H9 (cell line): ENCODE measurements at regions not wholly inside any gene's neighbourhood (a gene's known extent, or its start where the extent isn't known, plus 50 kb on each side); places are given as distances from the start of the nearest gene placed in this dataset.
A peak's percentile ranks its signal among the peaks of the same experiment; 100 is the strongest.

ENCODE experiments used
- DNase-seq: peaks from one replicate; pipeline ENCODE4 v3.0.0-alpha.2; 2017
- H2AFZ ChIP-seq: one replicate; pipeline ENCODE4 v1.6.1; 2013; ENCODE audit warnings: mild to moderate bottlenecking, low read length, control low read depth, moderate library complexity
- H2AK5ac ChIP-seq: 2 replicates; pipeline ENCODE4 v1.6.1; 2013; ENCODE audit warnings: low read length, control low read depth, mixed read lengths; ENCODE audit not compliant: insufficient read length
- H2BK120ac ChIP-seq: one replicate; pipeline ENCODE4 v1.6.1; 2013; ENCODE audit warnings: low read depth, mild to moderate bottlenecking, low read length, control low read depth, inconsistent platforms; ENCODE audit not compliant: poor library complexity, severe bottlenecking
- H2BK12ac ChIP-seq: 2 replicates; pipeline ENCODE4 v1.6.1; 2013; ENCODE audit warnings: low read length, control low read depth, mixed read lengths, low read depth; ENCODE audit not compliant: insufficient read length
- H2BK15ac ChIP-seq: 2 replicates; pipeline ENCODE4 v1.6.1; 2013; ENCODE audit warnings: low read depth, low read length, control low read depth
- H2BK20ac ChIP-seq: one replicate; pipeline ENCODE4 v1.6.1; 2013; ENCODE audit warnings: low read depth, mild to moderate bottlenecking, low read length, control low read depth, inconsistent platforms; ENCODE audit not compliant: poor library complexity, severe bottlenecking
- H2BK5ac ChIP-seq: 2 replicates; pipeline ENCODE4 v1.6.1; 2013; ENCODE audit warnings: low read length, control low read depth, mixed read lengths; ENCODE audit not compliant: insufficient read length
- H3K14ac ChIP-seq: 2 replicates; pipeline ENCODE4 v1.6.1; 2013; ENCODE audit warnings: low read length, control low read depth; ENCODE audit not compliant: insufficient read depth
- H3K18ac ChIP-seq: 2 replicates; pipeline ENCODE4 v1.6.1; 2013; ENCODE audit warnings: low read depth, mild to moderate bottlenecking, mixed read lengths, low read length, control low read depth; ENCODE audit not compliant: insufficient read length
- H3K23ac ChIP-seq: 2 replicates; pipeline ENCODE4 v1.6.1; 2013; ENCODE audit warnings: low read length, control low read depth, mixed read lengths, low read depth; ENCODE audit not compliant: insufficient read length
- H3K23me2 ChIP-seq: 2 replicates; pipeline ENCODE4 v1.6.1; 2013; ENCODE audit warnings: low read depth, mild to moderate bottlenecking, mixed read lengths, low read length, control low read depth; ENCODE audit not compliant: insufficient read length, poor library complexity, severe bottlenecking
- H3K27ac ChIP-seq: 2 replicates; pipeline ENCODE4 v1.5.1; 2013; ENCODE audit warnings: low read length, control low read depth, mixed read lengths, low read depth; ENCODE audit not compliant: insufficient read length
- H3K27me3 ChIP-seq: 2 replicates; pipeline ENCODE4 v1.6.1; 2013; ENCODE audit warnings: low read length, control low read depth, inconsistent platforms; ENCODE audit not compliant: insufficient read depth
- H3K4ac ChIP-seq: 2 replicates; pipeline ENCODE4 v1.6.1; 2013; ENCODE audit warnings: low read depth, mild to moderate bottlenecking, control low read depth, inconsistent platforms, low read length, moderate library complexity
- H3K4me1 ChIP-seq: 2 replicates; pipeline ENCODE4 v1.6.1; 2013; ENCODE audit warnings: low read length, control low read depth, inconsistent platforms; ENCODE audit not compliant: insufficient read depth
- H3K4me2 ChIP-seq: 2 replicates; pipeline ENCODE4 v1.6.1; 2013; ENCODE audit warnings: low read length, control low read depth, mixed read lengths; ENCODE audit not compliant: insufficient read length, insufficient read depth
- H3K56ac ChIP-seq: 2 replicates; pipeline ENCODE4 v1.6.1; 2013; ENCODE audit warnings: low read depth, mild to moderate bottlenecking, mixed read lengths, low read length, control low read depth; ENCODE audit not compliant: insufficient read length
- H3K79me1 ChIP-seq: 2 replicates; pipeline ENCODE4 v1.6.1; 2013; ENCODE audit warnings: low read depth, mild to moderate bottlenecking, moderate library complexity, low read length, control low read depth, inconsistent platforms; ENCODE audit not compliant: insufficient read depth, poor library complexity, severe bottlenecking
- H3K79me2 ChIP-seq: 2 replicates; pipeline ENCODE4 v1.6.1; 2013; ENCODE audit warnings: low read length, control low read depth, inconsistent platforms; ENCODE audit not compliant: insufficient read depth
- H3K9ac ChIP-seq: 2 replicates; pipeline ENCODE4 v1.6.1; 2013; ENCODE audit warnings: low read length, control low read depth, mixed read lengths; ENCODE audit not compliant: insufficient read length; ENCODE audit errors: extremely low read depth
- H3K9me3 ChIP-seq: one replicate; pipeline ENCODE4 v1.6.1; 2013; ENCODE audit warnings: low read depth, low read length, inconsistent platforms; ENCODE audit not compliant: control insufficient read depth
- H3T11ph ChIP-seq: one replicate; pipeline ENCODE4 v1.6.1; 2013; ENCODE audit warnings: mild to moderate bottlenecking, low read length, control low read depth, inconsistent platforms
- H4K20me1 ChIP-seq: one replicate; pipeline ENCODE4 v1.6.1; 2013; ENCODE audit not compliant: control insufficient read depth, insufficient read length, insufficient read depth
- H4K5ac ChIP-seq: 2 replicates; pipeline ENCODE4 v1.6.1; 2013; ENCODE audit warnings: low read depth, mild to moderate bottlenecking, mixed read lengths, low read length, control low read depth; ENCODE audit not compliant: insufficient read length
- H4K8ac ChIP-seq: replicated peaks from 2 replicates; pipeline ENCODE4 v1.6.1; 2013; ENCODE audit warnings: low read length, control low read depth, mixed read lengths, low read depth; ENCODE audit not compliant: insufficient read length
- H4K91ac ChIP-seq: 2 replicates; pipeline ENCODE4 v1.6.1; 2013; ENCODE audit warnings: low read depth, mild to moderate bottlenecking, moderate library complexity, mixed read lengths, low read length, control low read depth; ENCODE audit not compliant: insufficient read length
- H3K27ac Mint-ChIP-seq, 3 experiments: 2 replicates in 2 of 3; 3 replicates in 1 of 3; pipeline ENCODE4 v1.8.0; 2020 to 2021; ENCODE audit warnings: mixed read lengths in 3 of 3, mild to moderate bottlenecking in 1 of 3, moderate library complexity in 1 of 3
- H3K27me3 Mint-ChIP-seq: 2 replicates; pipeline ENCODE4 v1.8.0; 2021; ENCODE audit warnings: low read depth, mild to moderate bottlenecking, moderate library complexity, mixed read lengths
- H3K36me3 Mint-ChIP-seq, 3 experiments: 2 replicates in 2 of 3; 3 replicates in 1 of 3; pipeline ENCODE4 v1.8.0; 2020 to 2021; ENCODE audit warnings: low read depth in 3 of 3, mixed read lengths in 3 of 3; ENCODE audit not compliant: insufficient read depth in 1 of 3
- H3K4me1 Mint-ChIP-seq, 2 experiments: 2 replicates each; pipeline ENCODE4 v1.8.0; 2020; ENCODE audit warnings: mixed read lengths in 2 of 2
- H3K4me3 Mint-ChIP-seq, 2 experiments: 2 replicates in 1 of 2; 3 replicates in 1 of 2; pipeline ENCODE4 v1.8.0; 2020 to 2021; ENCODE audit warnings: mild to moderate bottlenecking in 2 of 2, mixed read lengths in 2 of 2, moderate library complexity in 1 of 2
- H3K9me3 Mint-ChIP-seq, 2 experiments: 2 replicates in 1 of 2; 3 replicates in 1 of 2; pipeline ENCODE4 v1.8.0; 2020; ENCODE audit warnings: mild to moderate bottlenecking in 2 of 2, mixed read lengths in 2 of 2, moderate library complexity in 1 of 2
- WGBS: extraction: QIAGEN DNeasy Blood & Tissue Kit; methylation state at CpG from one replicate; pipeline ENCODE4 v1.1.7; 2013; ENCODE audit warnings: missing lambda C conversion rate, low lambda C conversion rate, mixed read lengths; ENCODE audit not compliant: insufficient read length; ENCODE audit errors: extremely low coverage; 5-methylcytosine and 5-hydroxymethylcytosine counted together
- TF ChIP-seq, protein P1 (sequence below): fragments of 200-600 bp; sonication (generic); conservative IDR thresholded peaks from 3 replicates; pipeline ENCODE4 v1.8.0; 2021; ENCODE audit warnings: antibody characterized with exemption, mild to moderate bottlenecking

DNA sequence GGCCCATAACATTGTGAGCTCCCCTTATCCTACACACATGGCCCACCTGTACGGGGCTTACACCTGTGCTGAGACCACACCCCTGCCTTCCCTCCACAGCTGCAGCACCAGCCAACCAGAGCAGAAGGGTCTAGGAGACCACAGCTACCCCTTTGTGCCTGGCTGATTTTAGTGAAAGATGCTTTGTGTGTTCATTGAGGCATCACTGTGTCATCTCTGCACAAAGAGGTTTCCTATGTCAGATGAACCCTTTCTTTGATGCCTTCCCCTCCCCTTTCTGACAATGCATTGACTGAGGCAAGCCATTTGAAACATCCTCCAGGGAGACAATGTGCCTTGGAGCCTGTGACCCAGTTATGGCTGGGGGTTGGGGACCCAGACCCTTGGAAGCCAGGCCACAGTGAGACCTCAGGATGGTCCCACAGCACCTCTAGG, 54.9 kb upstream of the SLC7A14 start:
- H3K4me2 ChIP-seq: no peak overlapping the region
- H3K36me3 Mint-ChIP-seq: no peaks in the 10 kb centered on the region; a peak in 2 of 7 replicates
- no CpG with 5 or more reads among the region's 1 CpG for WGBS

More for the DNA sequence above, 54.9 kb upstream of the SLC7A14 start:
- Histone ChIP-seq H2AK5ac (no peak overlapping the region), H3K9ac (no peak overlapping the region), H2AFZ (no peak overlapping the region), H2BK5ac (no peak overlapping the region), H3K9me3 (no peaks in the 10 kb centered on the region), H2BK15ac (no peak overlapping the region), H3K79me2 (no peaks in the 10 kb centered on the region), H4K5ac (no peak overlapping the region), H3K27ac (no peak overlapping the region), H3K56ac (no peak overlapping the region), H3K14ac (no peak overlapping the region), H3K4me1 (no peaks in the 10 kb centered on the region), H2BK12ac (no peak overlapping the region), H3K4ac (no peak overlapping the region), H4K20me1 (no peaks in the 10 kb centered on the region), H3K23me2 (no peaks in the 10 kb centered on the region), H3K23ac (no peak overlapping the region), H3T11ph (no peak overlapping the region), H3K79me1 (no peaks in the 10 kb centered on the region), H4K8ac (no peak overlapping the region), H4K91ac (no peak overlapping the region), H3K18ac (no peak overlapping the region), H2BK20ac (no peak overlapping the region), H3K27me3 (no peaks in the 10 kb centered on the region), H2BK120ac (no peak overlapping the region)
- Mint-ChIP-seq H3K9me3 (peaks cover 0 to 3% of the 10 kb centered on the region in 2 experiments; a peak in 4 of 5 replicates), H3K27ac (0 out of 7 replicates have a peak overlapping the region, but pooled peaks of 1 of the 3 experiments have one; percentile 8), H3K4me1 (peaks cover 8% of the 10 kb centered on the region in 2 experiments), H3K4me3 (no peak overlapping the region; a peak in 1 of 5 replicates), H3K27me3 (no peaks in the 10 kb centered on the region; the same call in none of the 2 replicates)
- DNase-seq: no peak
- TF ChIP-seq, protein P1, sequence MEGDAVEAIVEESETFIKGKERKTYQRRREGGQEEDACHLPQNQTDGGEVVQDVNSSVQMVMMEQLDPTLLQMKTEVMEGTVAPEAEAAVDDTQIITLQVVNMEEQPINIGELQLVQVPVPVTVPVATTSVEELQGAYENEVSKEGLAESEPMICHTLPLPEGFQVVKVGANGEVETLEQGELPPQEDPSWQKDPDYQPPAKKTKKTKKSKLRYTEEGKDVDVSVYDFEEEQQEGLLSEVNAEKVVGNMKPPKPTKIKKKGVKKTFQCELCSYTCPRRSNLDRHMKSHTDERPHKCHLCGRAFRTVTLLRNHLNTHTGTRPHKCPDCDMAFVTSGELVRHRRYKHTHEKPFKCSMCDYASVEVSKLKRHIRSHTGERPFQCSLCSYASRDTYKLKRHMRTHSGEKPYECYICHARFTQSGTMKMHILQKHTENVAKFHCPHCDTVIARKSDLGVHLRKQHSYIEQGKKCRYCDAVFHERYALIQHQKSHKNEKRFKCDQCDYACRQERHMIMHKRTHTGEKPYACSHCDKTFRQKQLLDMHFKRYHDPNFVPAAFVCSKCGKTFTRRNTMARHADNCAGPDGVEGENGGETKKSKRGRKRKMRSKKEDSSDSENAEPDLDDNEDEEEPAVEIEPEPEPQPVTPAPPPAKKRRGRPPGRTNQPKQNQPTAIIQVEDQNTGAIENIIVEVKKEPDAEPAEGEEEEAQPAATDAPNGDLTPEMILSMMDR: no peak
